Stomach (tissue), 4 donors: ENCODE measurements at regions not wholly inside any gene's neighbourhood (a gene's known extent, or its start where the extent isn't known, plus 50 kb on each side); places are given as distances from the start of the nearest gene placed in this dataset.

Source experiments
- POLR2A ChIP-seq, 4 donors: fragments of 450-650 bp; IDR thresholded peaks; one replicate each; pipeline ENCODE4 v1.6.1; 2016; ENCODE audit warnings: antibody characterized with exemption in 4 of 4, control low read depth in 2 of 4, mild to moderate bottlenecking in 1 of 4, moderate library complexity in 1 of 4
- TF ChIP-seq, protein P1 (sequence below), 7 experiments: fragments of 450-650 bp in 4 of 7; fragments of 200-600 bp in 3 of 7; sonication (generic) in 3 of 7; IDR thresholded peaks; one replicate each; pipeline ENCODE4 v1.5.1; 2016 to 2019; ENCODE audit warnings: antibody characterized with exemption in 7 of 7, control low read depth in 2 of 7, mild to moderate bottlenecking in 1 of 7

DNA sequence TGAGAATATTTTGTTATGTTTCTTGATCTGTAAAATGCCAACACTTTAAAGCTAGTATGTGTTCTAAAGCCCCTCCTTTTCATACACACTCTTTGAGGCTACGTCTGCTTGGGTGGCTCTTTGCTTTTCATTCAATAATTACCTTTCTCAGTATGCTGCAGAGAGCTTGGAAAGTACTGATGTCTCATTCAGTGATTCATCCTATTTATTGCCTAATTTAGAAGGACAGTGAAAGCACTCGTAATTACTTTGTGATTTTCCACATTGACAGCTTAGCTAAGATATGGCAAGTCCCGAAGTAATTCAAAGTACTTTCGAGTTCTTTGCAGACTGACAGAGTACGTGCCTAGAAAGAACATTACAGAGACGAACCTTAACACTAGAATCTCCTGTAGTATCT is 57.2 kb downstream of the BMP15 start:
- TF ChIP-seq, protein P1, sequence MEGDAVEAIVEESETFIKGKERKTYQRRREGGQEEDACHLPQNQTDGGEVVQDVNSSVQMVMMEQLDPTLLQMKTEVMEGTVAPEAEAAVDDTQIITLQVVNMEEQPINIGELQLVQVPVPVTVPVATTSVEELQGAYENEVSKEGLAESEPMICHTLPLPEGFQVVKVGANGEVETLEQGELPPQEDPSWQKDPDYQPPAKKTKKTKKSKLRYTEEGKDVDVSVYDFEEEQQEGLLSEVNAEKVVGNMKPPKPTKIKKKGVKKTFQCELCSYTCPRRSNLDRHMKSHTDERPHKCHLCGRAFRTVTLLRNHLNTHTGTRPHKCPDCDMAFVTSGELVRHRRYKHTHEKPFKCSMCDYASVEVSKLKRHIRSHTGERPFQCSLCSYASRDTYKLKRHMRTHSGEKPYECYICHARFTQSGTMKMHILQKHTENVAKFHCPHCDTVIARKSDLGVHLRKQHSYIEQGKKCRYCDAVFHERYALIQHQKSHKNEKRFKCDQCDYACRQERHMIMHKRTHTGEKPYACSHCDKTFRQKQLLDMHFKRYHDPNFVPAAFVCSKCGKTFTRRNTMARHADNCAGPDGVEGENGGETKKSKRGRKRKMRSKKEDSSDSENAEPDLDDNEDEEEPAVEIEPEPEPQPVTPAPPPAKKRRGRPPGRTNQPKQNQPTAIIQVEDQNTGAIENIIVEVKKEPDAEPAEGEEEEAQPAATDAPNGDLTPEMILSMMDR (IDR thresholded peaks at IDR 0.05): no peak
- no peak for TF ChIP-seq POLR2A (IDR thresholded peaks at IDR 0.05)
